HepG2 (cell line): ENCODE measurements at regions not wholly inside any gene's neighbourhood (a gene's known extent, or its start where the extent isn't known, plus 50 kb on each side); places are given as distances from the start of the nearest gene placed in this dataset.

Experiments used
- ATAC-seq: fragments of 200-7000 bp; cut with Tn5 transposase; 3 replicates; pipeline ENCODE4 v1.9.1; 2020; ENCODE audit warnings: mild to moderate bottlenecking, moderate library complexity
- BruUV-seq: library from RNA; stranded (reverse); fragments of 400-500 nt; replicated peaks from 2 replicates; lab custom pipeline; 2021; lab: Mats Ljungman, UMichigan
- CTCF ChIA-PET: fragments of 300-600 bp; formaldehyde crosslinking; extraction: SDS; loops from one replicate; lab custom pipeline; 2021; ENCODE audit warnings: low total read pairs, inconsistent platforms, low intra/inter-chr PET ratio; lab: Yijun Ruan, JAX
- POLR2A ChIA-PET: fragments of 350-600 bp; sonication (Branson Sonifier 250); formaldehyde crosslinking; loops from one replicate; lab custom pipeline; 2020; ENCODE audit warnings: antibody characterized with exemption, inconsistent platforms; lab: Yijun Ruan, JAX
- DNase-seq: peaks from one replicate; pipeline ENCODE4 v3.0.0-alpha.2; 2015; ENCODE audit warnings: low spot score
- FAIRE-seq: peaks from 3 replicates; lab custom pipeline; 2011; peaks lifted over from hg19 to GRCh38; lab: Jason Lieb, UNC
- H2AFZ ChIP-seq: one replicate; pipeline ENCODE4 v1.6.1; 2011; ENCODE audit warnings: low read length, inconsistent platforms
- H3K27ac ChIP-seq: fragments of 300-600 bp; 3 replicates; pipeline ENCODE4 v1.8.0; 2011; ENCODE audit warnings: mixed run types, mild to moderate bottlenecking, mixed read lengths, low read length, inconsistent platforms; ENCODE audit not compliant: insufficient read depth; ENCODE audit errors: extremely low read length
- H3K27me3 ChIP-seq, 2 experiments: fragments of 200-600 bp in 1 of 2; 2 replicates in 1 of 2; 3 replicates in 1 of 2; pipeline versions ENCODE4 v1.6.0 to v1.8.0; 2011; ENCODE audit warnings: low read length in 2 of 2, mild to moderate bottlenecking in 2 of 2, moderate library complexity in 2 of 2, inconsistent platforms in 1 of 2; ENCODE audit not compliant: insufficient read depth in 2 of 2, control insufficient read depth in 1 of 2
- H3K36me3 ChIP-seq, 2 experiments: fragments of 200-600 bp in 1 of 2; replicated peaks in 1 of 2; 2 replicates in 1 of 2; 3 replicates in 1 of 2; pipeline versions ENCODE4 v1.5.1 to v1.8.0; 2011; ENCODE audit warnings: low read length in 2 of 2, inconsistent platforms in 1 of 2; ENCODE audit not compliant: insufficient read depth in 2 of 2, control insufficient read depth in 1 of 2
- H3K4me1 ChIP-seq: 2 replicates; pipeline ENCODE4 v1.5.1; 2012; ENCODE audit warnings: low read length, inconsistent platforms; ENCODE audit not compliant: insufficient read depth
- H3K4me2 ChIP-seq: 2 replicates; pipeline ENCODE4 v1.6.0; 2011; ENCODE audit warnings: low read depth, low read length, inconsistent platforms
- H3K4me3 ChIP-seq, 3 experiments: fragments of 200-600 bp in 1 of 3; sonication (generic), shearing (Covaris generic) in 1 of 3; replicated peaks in 1 of 3; 2 replicates each; pipeline ENCODE4 v1.5.1; 2011 to 2016; ENCODE audit warnings: low read length in 3 of 3, inconsistent platforms in 2 of 3, low read depth in 2 of 3, mild to moderate bottlenecking in 2 of 3, control low read depth in 1 of 3, mixed read lengths in 1 of 3; ENCODE audit not compliant: insufficient read depth in 1 of 3
- H3K79me2 ChIP-seq: one replicate; pipeline ENCODE4 v1.6.1; 2011; ENCODE audit warnings: low read length, inconsistent platforms; ENCODE audit not compliant: insufficient read depth
- H3K9ac ChIP-seq: 2 replicates; pipeline ENCODE4 v1.6.0; 2011; ENCODE audit warnings: mild to moderate bottlenecking, low read depth, low read length, inconsistent platforms; ENCODE audit not compliant: insufficient read depth
- H3K9me3 ChIP-seq: 2 replicates; pipeline ENCODE4 v1.5.1; 2012; ENCODE audit warnings: mild to moderate bottlenecking, low read length
- H4K20me1 ChIP-seq: 2 replicates; pipeline ENCODE4 v1.6.0; 2011; ENCODE audit warnings: inconsistent platforms, mild to moderate bottlenecking, low read length, moderate library complexity; ENCODE audit not compliant: insufficient read depth
- ATAD3A ChIP-seq: sonication (generic); formaldehyde crosslinking; IDR thresholded peaks from 2 replicates; pipeline ENCODE4 v1.4.0; 2020; ENCODE audit warnings: missing genetic modification reagents
- CBX2 ChIP-seq, 2 experiments: fragments of 200-600 bp in 1 of 2; sonication (generic); formaldehyde crosslinking in 1 of 2; IDR thresholded peaks; 2 replicates each; pipeline versions ENCODE4 v1.7.0 to v1.8.1; 2018 to 2022; ENCODE audit warnings: low read depth in 2 of 2, low read length in 1 of 2, mild to moderate bottlenecking in 1 of 2, missing genetic modification reagents in 1 of 2
- ETV5 ChIP-seq: IDR thresholded peaks from 2 replicates; pipeline ENCODE4 v1.6.1; 2018; ENCODE audit warnings: missing biosample characterization, missing genetic modification reagents, inconsistent platforms, borderline replicate concordance
- HES4 ChIP-seq: sonication (generic); formaldehyde crosslinking; IDR thresholded peaks from 2 replicates; pipeline ENCODE4 v1.9.0; 2021; ENCODE audit warnings: mild to moderate bottlenecking, missing genetic modification reagents, borderline replicate concordance
- HOXA7 ChIP-seq: sonication (generic); formaldehyde crosslinking; IDR thresholded peaks from 2 replicates; pipeline ENCODE4 v1.8.1; 2022; ENCODE audit warnings: mild to moderate bottlenecking, missing genetic modification reagents, moderate library complexity
- PTBP1 ChIP-seq: fragments of 200-400 bp; formaldehyde crosslinking; IDR thresholded peaks from 2 replicates; pipeline ENCODE4 v1.6.1; 2018; ENCODE audit warnings: low read length, low read depth; ENCODE audit not compliant: poor library complexity, severe bottlenecking
- SMAD9 ChIP-seq: sonication (generic); formaldehyde crosslinking; IDR thresholded peaks from 2 replicates; pipeline ENCODE4 v1.5.1; 2020; ENCODE audit warnings: mild to moderate bottlenecking, missing genetic modification reagents
- XRCC5 ChIP-seq: fragments of 200-400 bp; formaldehyde crosslinking; optimal IDR thresholded peaks from 2 replicates; pipeline ENCODE3; 2017; ENCODE audit warnings: mild to moderate bottlenecking, low read length
- ZBTB44 ChIP-seq: sonication (generic); formaldehyde crosslinking; IDR thresholded peaks from 2 replicates; pipeline ENCODE4 v1.4.0; 2020; ENCODE audit warnings: missing genetic modification reagents
- ZBTB49 ChIP-seq: sonication (generic); formaldehyde crosslinking; IDR thresholded peaks from 2 replicates; pipeline ENCODE4 v1.4.0; 2020; ENCODE audit warnings: missing genetic modification reagents, borderline replicate concordance
- ZFYVE20 ChIP-seq: sonication (generic); formaldehyde crosslinking; IDR thresholded peaks from 2 replicates; pipeline ENCODE4 v1.8.0; 2023; ENCODE audit warnings: low read depth, mild to moderate bottlenecking, moderate library complexity, missing genetic modification reagents, borderline replicate concordance
- ZNF251 ChIP-seq: sonication (generic); formaldehyde crosslinking; IDR thresholded peaks from 2 replicates; pipeline ENCODE4 v1.9.0; 2021; ENCODE audit warnings: mild to moderate bottlenecking, missing genetic modification reagents
- WGBS: methylation state at CpG from one replicate; pipeline ENCODE4 v1.1.6; 2017; ENCODE audit warnings: low lambda C conversion rate; 5-methylcytosine and 5-hydroxymethylcytosine counted together
- in situ Hi-C: cut with HindIII; loops from 2 replicates; pipeline ENCODE4 v1.10.0; 2017; ENCODE audit warnings: low pct_unique_long_range_greater_than_20kb; ENCODE audit not compliant: extremely low pct_ligation_motif_present
- intact Hi-C: fragments of 100-400 bp; cut with micrococcal nuclease; formaldehyde crosslinking; loops from one replicate; pipeline ENCODE4 v1.10.0; 2022; ENCODE audit not compliant: unreplicated experiment
- TF ChIP-seq, protein P1 (sequence below): sonication (generic); formaldehyde crosslinking; conservative IDR thresholded peaks from 2 replicates; pipeline ENCODE4 v1.8.1; 2023; ENCODE audit warnings: missing genetic modification reagents
- TF ChIP-seq, protein P2 (sequence below), 2 experiments: sonication (generic) in 1 of 2; formaldehyde crosslinking in 1 of 2; IDR thresholded peaks; 2 replicates each; pipeline versions ENCODE4 v1.4.0 to v1.6.1; 2016 to 2020; ENCODE audit warnings: borderline replicate concordance in 1 of 2, low read depth in 1 of 2, mild to moderate bottlenecking in 1 of 2, missing genetic modification reagents in 1 of 2

DNA sequence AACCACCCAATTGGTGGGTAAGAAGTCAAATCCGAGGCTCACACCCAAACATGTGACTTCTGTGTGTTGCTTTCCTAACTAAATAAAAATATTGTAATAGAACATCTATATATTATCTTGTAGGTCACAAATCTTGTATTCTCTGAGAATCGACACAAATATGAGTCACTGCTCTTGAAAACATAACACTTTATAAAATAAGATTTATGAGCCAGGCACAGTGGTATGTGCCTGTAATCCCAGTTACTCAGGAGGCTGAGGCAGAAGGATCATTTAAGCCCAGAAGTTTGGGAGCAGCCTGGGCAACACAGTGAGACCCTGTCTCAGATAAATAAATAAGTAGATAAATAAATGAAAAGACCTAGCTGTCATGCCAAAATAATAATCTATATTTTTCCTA is 624.1 kb downstream of the ANXA1 start:
- Histone ChIP-seq H3K9ac (no peak overlapping the region), H4K20me1 (no peaks in the 10 kb centered on the region), H3K4me2 (no peak overlapping the region), H3K9me3 (no peaks in the 10 kb centered on the region), H3K27me3 (no peaks in the 10 kb centered on the region), H3K4me3 (no peak overlapping the region), H3K79me2 (no peaks in the 10 kb centered on the region), H3K27ac (no peak overlapping the region), H3K36me3 (no peaks in the 10 kb centered on the region), H2AFZ (no peak overlapping the region), H3K4me1 (no peaks in the 10 kb centered on the region)
- DNase-seq (no peak), FAIRE-seq (no peak), ATAC-seq (no peak)
- ChIA-PET POLR2A (no interaction called here), CTCF (no interaction called here)
- BruUV-seq, result no TSS peak
- in situ Hi-C loops (no loop called here), intact Hi-C loops (no loop called here)
- TF ChIP-seq, protein P1, sequence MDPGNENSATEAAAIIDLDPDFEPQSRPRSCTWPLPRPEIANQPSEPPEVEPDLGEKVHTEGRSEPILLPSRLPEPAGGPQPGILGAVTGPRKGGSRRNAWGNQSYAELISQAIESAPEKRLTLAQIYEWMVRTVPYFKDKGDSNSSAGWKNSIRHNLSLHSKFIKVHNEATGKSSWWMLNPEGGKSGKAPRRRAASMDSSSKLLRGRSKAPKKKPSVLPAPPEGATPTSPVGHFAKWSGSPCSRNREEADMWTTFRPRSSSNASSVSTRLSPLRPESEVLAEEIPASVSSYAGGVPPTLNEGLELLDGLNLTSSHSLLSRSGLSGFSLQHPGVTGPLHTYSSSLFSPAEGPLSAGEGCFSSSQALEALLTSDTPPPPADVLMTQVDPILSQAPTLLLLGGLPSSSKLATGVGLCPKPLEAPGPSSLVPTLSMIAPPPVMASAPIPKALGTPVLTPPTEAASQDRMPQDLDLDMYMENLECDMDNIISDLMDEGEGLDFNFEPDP (CRISPR knock-in tag), result no peak
- TF ChIP-seq, protein P2, sequence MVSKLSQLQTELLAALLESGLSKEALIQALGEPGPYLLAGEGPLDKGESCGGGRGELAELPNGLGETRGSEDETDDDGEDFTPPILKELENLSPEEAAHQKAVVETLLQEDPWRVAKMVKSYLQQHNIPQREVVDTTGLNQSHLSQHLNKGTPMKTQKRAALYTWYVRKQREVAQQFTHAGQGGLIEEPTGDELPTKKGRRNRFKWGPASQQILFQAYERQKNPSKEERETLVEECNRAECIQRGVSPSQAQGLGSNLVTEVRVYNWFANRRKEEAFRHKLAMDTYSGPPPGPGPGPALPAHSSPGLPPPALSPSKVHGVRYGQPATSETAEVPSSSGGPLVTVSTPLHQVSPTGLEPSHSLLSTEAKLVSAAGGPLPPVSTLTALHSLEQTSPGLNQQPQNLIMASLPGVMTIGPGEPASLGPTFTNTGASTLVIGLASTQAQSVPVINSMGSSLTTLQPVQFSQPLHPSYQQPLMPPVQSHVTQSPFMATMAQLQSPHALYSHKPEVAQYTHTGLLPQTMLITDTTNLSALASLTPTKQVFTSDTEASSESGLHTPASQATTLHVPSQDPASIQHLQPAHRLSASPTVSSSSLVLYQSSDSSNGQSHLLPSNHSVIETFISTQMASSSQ (IDR thresholded peaks at IDR 0.05; ENCODE audit: low read depth), result no peak
- TF ChIP-seq, protein P2 (CRISPR knock-in tag; IDR thresholded peaks at IDR 0.05; ENCODE audit: borderline replicate concordance), result no peak
- TF ChIP-seq CBX2 (IDR thresholded peaks at IDR 0.05; ENCODE audit: low read depth, low read length), result no peak
- TF ChIP-seq CBX2 (CRISPR knock-in tag; IDR thresholded peaks at IDR 0.05; ENCODE audit: low read depth), result no peak
- no peak for TF ChIP-seq ZBTB44 (CRISPR knock-in tag)
- TF ChIP-seq HES4 (CRISPR knock-in tag), result no peak
- no peak for TF ChIP-seq SMAD9
- TF ChIP-seq ATAD3A, result no peak
- no peak for TF ChIP-seq ZNF251 (CRISPR knock-in tag)
- TF ChIP-seq ZBTB49 (CRISPR knock-in tag), result no peak
- no peak for TF ChIP-seq HOXA7 (CRISPR knock-in tag)
- TF ChIP-seq ZFYVE20 (CRISPR knock-in tag), result no peak
- TF ChIP-seq XRCC5, result no peak
- no peak for TF ChIP-seq ETV5 (CRISPR knock-in tag)
- TF ChIP-seq PTBP1, result no peak
- 0% methylated on average over 2 of the region's 2 CpGs for WGBS
